H1 (cell line): ENCODE measurements at regions not wholly inside any gene's neighbourhood (a gene's known extent, or its start where the extent isn't known, plus 50 kb on each side); places are given as distances from the start of the nearest gene placed in this dataset.

Source experiments
- CTCF ChIA-PET: fragments of 300-600 bp; sonication (Branson Sonifier 250); formaldehyde crosslinking; loops from one replicate; lab custom pipeline; 2021; ENCODE audit not compliant: partially characterized antibody; lab: Charles Lee
- POLR2A ChIA-PET: fragments of 300-600 bp; sonication (Branson Sonifier 250); formaldehyde crosslinking; loops from one replicate; lab custom pipeline; 2021; ENCODE audit warnings: inconsistent platforms; ENCODE audit not compliant: partially characterized antibody; lab: Charles Lee
- DNase-seq, 2 experiments: peaks; one replicate each; pipeline versions ENCODE4 v3.0.0 to v3.0.0-alpha.2; 2010 to 2022; ENCODE audit warnings: low spot score in 2 of 2, low read depth in 1 of 2, mixed read lengths in 1 of 2
- FAIRE-seq: peaks from 2 replicates; lab custom pipeline; 2011; peaks lifted over from hg19 to GRCh38; lab: Jason Lieb, UNC
- H2AFZ ChIP-seq: 2 replicates; pipeline ENCODE4 v1.8.1; 2012; ENCODE audit warnings: low read length, inconsistent platforms
- H2AK5ac ChIP-seq: 2 replicates; pipeline ENCODE4 v1.6.1; 2013; ENCODE audit warnings: low read depth, low read length
- H2BK120ac ChIP-seq: replicated peaks from 2 replicates; pipeline ENCODE3; 2013; ENCODE audit warnings: low read depth, low read length, inconsistent platforms
- H2BK12ac ChIP-seq: 2 replicates; pipeline ENCODE4 v1.6.1; 2013; ENCODE audit warnings: low read depth, low read length
- H2BK15ac ChIP-seq: 2 replicates; pipeline ENCODE4 v1.6.1; 2013; ENCODE audit warnings: low read length
- H2BK20ac ChIP-seq: 2 replicates; pipeline ENCODE4 v1.6.1; 2013; ENCODE audit warnings: low read length
- H2BK5ac ChIP-seq: 2 replicates; pipeline ENCODE4 v1.6.1; 2013; ENCODE audit warnings: low read depth, low read length
- H3K14ac ChIP-seq: 2 replicates; pipeline ENCODE4 v1.6.1; 2013; ENCODE audit warnings: inconsistent platforms; ENCODE audit not compliant: insufficient read length
- H3K18ac ChIP-seq: 2 replicates; pipeline ENCODE4 v1.6.1; 2013; ENCODE audit warnings: low read length; ENCODE audit errors: extremely low read depth
- H3K23ac ChIP-seq: 2 replicates; pipeline ENCODE4 v1.6.1; 2013; ENCODE audit warnings: inconsistent platforms; ENCODE audit not compliant: insufficient read length
- H3K23me2 ChIP-seq: 2 replicates; pipeline ENCODE4 v1.6.1; 2013; ENCODE audit warnings: low read depth, low read length
- H3K27ac ChIP-seq: 2 replicates; pipeline ENCODE4 v1.6.1; 2011; ENCODE audit warnings: low read depth, low read length, inconsistent platforms
- H3K27me3 ChIP-seq, 4 experiments: replicated peaks in 1 of 4; 1 replicate in 1 of 4; 2 replicates in 3 of 4; pipeline versions ENCODE4 v1.6.1 to v1.8.1; 2011 to 2013; ENCODE audit warnings: low read length in 3 of 4, mild to moderate bottlenecking in 3 of 4, inconsistent platforms in 2 of 4, mixed read lengths in 2 of 4, moderate library complexity in 1 of 4; ENCODE audit not compliant: control insufficient read depth in 3 of 4, insufficient read depth in 3 of 4; ENCODE audit errors: extremely low read depth in 1 of 4
- H3K36me3 ChIP-seq, 4 experiments: 2 replicates each; pipeline versions ENCODE4 v1.6.1 to v1.8.1; 2011 to 2013; ENCODE audit warnings: mild to moderate bottlenecking in 4 of 4, low read length in 3 of 4, moderate library complexity in 2 of 4, control low read depth in 1 of 4, inconsistent platforms in 1 of 4; ENCODE audit not compliant: insufficient read depth in 4 of 4, control insufficient read depth in 2 of 4
- H3K4ac ChIP-seq: replicated peaks from 2 replicates; pipeline ENCODE3; 2013; ENCODE audit warnings: low read length, low read depth, mixed read lengths, inconsistent platforms; ENCODE audit not compliant: insufficient read length
- H3K4me1 ChIP-seq, 4 experiments: replicated peaks in 1 of 4; 1 replicate in 1 of 4; 2 replicates in 3 of 4; pipeline versions ENCODE4 v1.6.1 to v1.8.1; 2011 to 2013; ENCODE audit warnings: low read length in 3 of 4, inconsistent platforms in 2 of 4, mixed read lengths in 1 of 4; ENCODE audit not compliant: insufficient read depth in 4 of 4, control insufficient read depth in 3 of 4
- H3K4me2 ChIP-seq, 2 experiments: 2 replicates each; pipeline versions ENCODE4 v1.6.1 to v1.8.1; 2011 to 2013; ENCODE audit warnings: low read depth in 2 of 2, low read length in 2 of 2, control low read depth in 1 of 2, inconsistent platforms in 1 of 2, mild to moderate bottlenecking in 1 of 2; ENCODE audit not compliant: insufficient read depth in 1 of 2
- H3K4me3 ChIP-seq, 4 experiments: fragments of 200-600, 300-600 bp in 1 of 4; sonication (generic), shearing (Covaris generic), sonication (Bioruptor Twin) in 1 of 4; 2 replicates each; pipeline versions ENCODE4 v1.5.1 to v1.8.1; 2011 to 2016; ENCODE audit warnings: low read length in 4 of 4, low read depth in 3 of 4, control low read depth in 2 of 4, inconsistent platforms in 2 of 4, mild to moderate bottlenecking in 2 of 4, mixed read lengths in 1 of 4, moderate library complexity in 1 of 4; ENCODE audit not compliant: insufficient read depth in 2 of 4; ENCODE audit errors: extremely low read depth in 1 of 4
- H3K56ac ChIP-seq: replicated peaks from 2 replicates; pipeline ENCODE3; 2013; ENCODE audit warnings: low read depth, mild to moderate bottlenecking, mixed read lengths, low read length, inconsistent platforms; ENCODE audit not compliant: insufficient read length
- H3K79me1 ChIP-seq: 2 replicates; pipeline ENCODE4 v1.6.1; 2013; ENCODE audit warnings: low read depth, low read length, control low read depth
- H3K79me2 ChIP-seq, 2 experiments: 2 replicates each; pipeline versions ENCODE4 v1.6.1 to v1.8.1; 2012 to 2013; ENCODE audit warnings: low read length in 2 of 2, mild to moderate bottlenecking in 2 of 2, inconsistent platforms in 1 of 2; ENCODE audit not compliant: insufficient read depth in 2 of 2, control insufficient read depth in 1 of 2
- H3K9ac ChIP-seq, 4 experiments: replicated peaks in 1 of 4; 1 replicate in 1 of 4; 2 replicates in 3 of 4; pipeline versions ENCODE4 v1.6.1 to v1.8.1; 2011 to 2013; ENCODE audit warnings: low read depth in 3 of 4, low read length in 3 of 4, control low read depth in 2 of 4, mild to moderate bottlenecking in 2 of 4, moderate library complexity in 2 of 4, inconsistent platforms in 1 of 4; ENCODE audit errors: extremely low read depth in 1 of 4
- H3K9me3 ChIP-seq, 2 experiments: 2 replicates each; pipeline versions ENCODE4 v1.6.1 to v1.8.1; 2012 to 2013; ENCODE audit warnings: mild to moderate bottlenecking in 2 of 2, moderate library complexity in 2 of 2, control low read depth in 1 of 2, inconsistent platforms in 1 of 2, low read depth in 1 of 2, low read length in 1 of 2, mixed read lengths in 1 of 2; ENCODE audit not compliant: insufficient read depth in 2 of 2
- H4K20me1 ChIP-seq, 2 experiments: replicated peaks in 1 of 2; 2 replicates each; pipeline versions ENCODE3 to v1.8.1; 2011 to 2013; ENCODE audit warnings: inconsistent platforms in 2 of 2, low read length in 2 of 2, mild to moderate bottlenecking in 1 of 2; ENCODE audit not compliant: insufficient read depth in 2 of 2, control insufficient read depth in 1 of 2
- H4K5ac ChIP-seq: 2 replicates; pipeline ENCODE4 v1.6.1; 2013; ENCODE audit warnings: low read length, low read depth, mixed read lengths, inconsistent platforms; ENCODE audit not compliant: insufficient read length
- H4K8ac ChIP-seq: 2 replicates; pipeline ENCODE4 v1.8.0; 2013; ENCODE audit warnings: mild to moderate bottlenecking, moderate library complexity, low read length, inconsistent platforms; ENCODE audit not compliant: insufficient read depth; ENCODE audit errors: extremely low read depth
- H4K91ac ChIP-seq: replicated peaks from 2 replicates; pipeline ENCODE3; 2013; ENCODE audit warnings: low read length, mixed read lengths, inconsistent platforms; ENCODE audit not compliant: insufficient read length
- BRCA1 ChIP-seq: IDR thresholded peaks from 2 replicates; pipeline ENCODE4 v1.6.1; 2012; ENCODE audit warnings: low read depth, low read length, improper control_type of control experiment
- CHD2 ChIP-seq: IDR thresholded peaks from 2 replicates; pipeline ENCODE4 v1.6.1; 2012; ENCODE audit warnings: low read length, improper control_type of control experiment
- CREB1 ChIP-seq: IDR thresholded peaks from 2 replicates; pipeline ENCODE4 v1.6.1; 2012; ENCODE audit warnings: inconsistent platforms
- GABPA ChIP-seq: IDR thresholded peaks from 2 replicates; pipeline ENCODE4 v1.6.1; 2011; ENCODE audit warnings: mild to moderate bottlenecking, low read length, moderate library complexity, borderline replicate concordance; ENCODE audit not compliant: insufficient read depth
- HDAC2 ChIP-seq, 2 experiments: fragments of 300-600 bp in 1 of 2; sonication (generic) in 1 of 2; IDR thresholded peaks; 2 replicates each; pipeline ENCODE4 v1.6.1; 2011 to 2012; ENCODE audit warnings: low read depth in 2 of 2, low read length in 2 of 2, mild to moderate bottlenecking in 2 of 2, moderate library complexity in 2 of 2, borderline replicate concordance in 1 of 2, inconsistent platforms in 1 of 2
- JUN ChIP-seq: IDR thresholded peaks from 2 replicates; pipeline ENCODE4 v1.6.1; 2011; ENCODE audit warnings: low read depth, mild to moderate bottlenecking, improper control_type of control experiment, low read length
- KDM1A ChIP-seq: fragments of 200-600, 300-600 bp; sonication (generic); IDR thresholded peaks from 2 replicates; pipeline ENCODE4 v1.7.1; 2016; ENCODE audit warnings: mild to moderate bottlenecking, low read length, borderline replicate concordance
- KDM4A ChIP-seq: IDR thresholded peaks from one replicate; pipeline ENCODE4 v1.7.1; 2012; ENCODE audit warnings: low read depth, mild to moderate bottlenecking, moderate library complexity, low read length, inconsistent platforms; ENCODE audit not compliant: severe bottlenecking
- MAFK ChIP-seq: IDR thresholded peaks from 2 replicates; pipeline ENCODE4 v1.6.1; 2012; ENCODE audit warnings: low read depth, mild to moderate bottlenecking, improper control_type of control experiment, low read length
- NRF1 ChIP-seq: IDR thresholded peaks from 2 replicates; pipeline ENCODE4 v1.6.1; 2011; ENCODE audit warnings: mild to moderate bottlenecking, low read depth, low read length, improper control_type of control experiment
- POLR2AphosphoS5 ChIP-seq: IDR thresholded peaks from 2 replicates; pipeline ENCODE4 v1.6.1; 2011; ENCODE audit warnings: low read depth, low read length
- RBBP5 ChIP-seq: IDR thresholded peaks from 2 replicates; pipeline ENCODE4 v1.7.1; 2012; ENCODE audit warnings: low read depth, mild to moderate bottlenecking, inconsistent platforms, low read length, moderate library complexity, borderline replicate concordance
- RFX5 ChIP-seq: IDR thresholded peaks from 2 replicates; pipeline ENCODE4 v1.6.1; 2011; ENCODE audit warnings: low read depth, low read length, improper control_type of control experiment, borderline replicate concordance
- SAP30 ChIP-seq: fragments of 300-600 bp; sonication (generic); IDR thresholded peaks from 2 replicates; pipeline ENCODE4 v1.7.1; 2012; ENCODE audit warnings: low read length, moderate library complexity, mild to moderate bottlenecking, inconsistent platforms; ENCODE audit not compliant: insufficient read depth, insufficient replicate concordance
- SIRT6 ChIP-seq: IDR thresholded peaks from one replicate; pipeline ENCODE4 v1.7.1; 2012; ENCODE audit warnings: low read length, inconsistent platforms
- SRF ChIP-seq: IDR thresholded peaks from 2 replicates; pipeline ENCODE4 v1.6.1; 2011; ENCODE audit warnings: mild to moderate bottlenecking, low read depth, low read length, moderate library complexity
- YY1 ChIP-seq: IDR thresholded peaks from 2 replicates; pipeline ENCODE4 v1.6.1; 2011; ENCODE audit warnings: low read depth, mild to moderate bottlenecking, low read length

DNA sequence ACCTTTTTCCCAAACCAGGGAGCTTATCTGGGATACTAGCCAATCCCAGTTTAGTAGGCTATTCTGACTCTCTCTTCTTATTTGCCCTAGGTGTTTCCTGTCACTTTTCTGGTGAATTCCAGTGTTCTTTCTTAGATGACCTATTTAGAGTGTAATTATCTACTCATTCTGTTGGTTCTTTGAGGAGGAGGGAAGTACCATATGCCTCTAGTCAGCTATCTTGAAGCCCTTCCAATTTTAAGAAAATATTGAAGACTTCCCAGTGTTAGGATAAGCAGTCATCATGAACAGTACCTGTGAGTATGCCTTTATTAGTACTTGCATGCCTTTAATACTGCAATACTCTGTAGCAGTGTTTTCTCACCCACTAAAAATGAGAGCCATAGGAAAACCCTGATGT lies 724.3 kb upstream of the SLITRK1 start:
- Histone ChIP-seq H3K14ac (no peak overlapping the region), H3K4me1 (no peaks in the 10 kb centered on the region; a peak in 1 of 7 replicates), H3K4ac (no peak overlapping the region), H3K27me3 (no peaks in the 10 kb centered on the region), H3K56ac (no peak overlapping the region), H2BK20ac (no peak overlapping the region), H4K8ac (no peak overlapping the region), H3K9ac (no peak overlapping the region), H2AK5ac (no peak overlapping the region), H3K18ac (no peak overlapping the region), H2BK15ac (no peak overlapping the region), H3K9me3 (no peaks in the 10 kb centered on the region), H3K4me2 (no peak overlapping the region), H3K36me3 (no peaks in the 10 kb centered on the region), H2BK12ac (no peak overlapping the region), H3K4me3 (no peak overlapping the region), H2BK5ac (no peak overlapping the region), H3K27ac (no peak overlapping the region), H2BK120ac (no peak overlapping the region), H3K79me1 (no peaks in the 10 kb centered on the region), H2AFZ (no peak overlapping the region), H4K20me1 (no peaks in the 10 kb centered on the region), H3K23me2 (no peaks in the 10 kb centered on the region), H3K23ac (no peak overlapping the region), H4K5ac (no peak overlapping the region), H3K79me2 (no peaks in the 10 kb centered on the region), H4K91ac (no peak overlapping the region)
- DNase-seq (no peak), FAIRE-seq (no peak)
- POLR2A ChIA-PET: no interaction called here
- CTCF ChIA-PET: interaction anchor here (1.0 to 1.4 kb wide), 4 partner anchors 16 to 65 kb away, joined by 4 read pairs; no protein-coding TSS in a partner anchor
- no peak for TF ChIP-seq JUN
- no peak for TF ChIP-seq POLR2AphosphoS5
- TF ChIP-seq NRF1: no peak
- no peak for TF ChIP-seq RBBP5
- TF ChIP-seq CREB1: no peak
- no peak for TF ChIP-seq GABPA
- no peak for TF ChIP-seq CHD2
- TF ChIP-seq SIRT6: no peak
- no peak for TF ChIP-seq BRCA1
- no peak for TF ChIP-seq RFX5
- TF ChIP-seq SRF: no peak
- no peak for TF ChIP-seq SAP30
- TF ChIP-seq KDM4A: no peak
- no peak for TF ChIP-seq KDM1A
- no peak for TF ChIP-seq HDAC2 (IDR thresholded peaks at IDR 0.05; ENCODE audit: borderline replicate concordance in 1 of 2, low read depth in 2 of 2, low read length in 2 of 2)
- no peak for TF ChIP-seq YY1
- no peak for TF ChIP-seq MAFK
